ENCODE measurements at regions not wholly inside any gene's neighbourhood (a gene's known extent, or its start where the extent isn't known, plus 50 kb on each side); places are given as distances from the start of the nearest gene placed in this dataset.

DNA sequence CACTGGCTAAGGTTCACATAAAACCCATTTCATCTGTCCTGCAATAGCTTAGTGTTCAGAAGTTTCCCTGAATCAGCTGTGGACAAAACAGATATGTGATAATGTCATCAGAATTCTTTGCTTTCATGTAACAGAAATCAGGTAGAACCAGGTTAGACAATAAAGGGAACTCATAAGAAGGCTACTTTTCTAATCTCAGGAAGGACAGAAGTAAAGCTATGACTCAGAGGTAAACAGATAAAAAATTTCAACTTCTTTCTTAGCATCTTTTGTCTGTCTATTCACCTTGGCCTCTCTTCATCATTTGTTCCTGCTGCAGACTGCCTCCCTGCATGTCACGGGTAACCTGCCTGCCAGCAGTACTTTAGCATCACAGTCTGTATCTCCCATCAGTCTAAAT is 643.1 kb downstream of the MECOM start:
- TF ChIP-seq EZH2phosphoT487 (IDR thresholded peaks at IDR 0.05; ENCODE audit: insufficient read depth, low read depth) = no peak
- no peak for TF ChIP-seq EZH2 (IDR thresholded peaks at IDR 0.05; ENCODE audit: insufficient read depth, poor library complexity, severe bottlenecking)

All from GM23248 (cell line).